Body of pancreas (tissue), 4 donors: ENCODE measurements at regions not wholly inside any gene's neighbourhood (a gene's known extent, or its start where the extent isn't known, plus 50 kb on each side); places are given as distances from the start of the nearest gene placed in this dataset.

Experiments used
- POLR2A ChIP-seq, 3 donors: fragments of 450-650 bp; IDR thresholded peaks; one replicate each; pipeline ENCODE4 v1.6.1; 2016; ENCODE audit warnings: antibody characterized with exemption in 3 of 3, mild to moderate bottlenecking in 2 of 3
- TF ChIP-seq, protein P1 (sequence below), 7 experiments: fragments of 450-650 bp in 4 of 7; fragments of 200-600 bp in 3 of 7; sonication (generic) in 3 of 7; IDR thresholded peaks; one replicate each; pipeline ENCODE4 v1.5.1; 2016 to 2019; ENCODE audit warnings: antibody characterized with exemption in 7 of 7

DNA sequence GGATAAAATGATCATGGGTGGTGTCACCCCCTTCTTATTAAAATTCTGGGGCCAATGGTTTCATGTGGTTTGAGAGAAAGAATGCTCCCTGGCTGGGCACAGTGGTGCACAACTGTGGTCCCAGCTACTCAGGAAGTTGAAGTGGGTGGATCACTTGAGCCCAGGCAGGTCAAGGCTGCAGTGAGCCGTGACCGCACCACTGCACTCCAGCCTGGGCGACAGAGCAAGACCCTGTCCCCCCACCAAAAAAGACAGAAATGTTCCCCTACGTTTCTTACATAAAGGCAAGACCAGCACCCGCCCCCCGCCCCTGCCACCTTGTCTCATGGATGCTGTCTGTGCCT is 53.0 kb upstream of the ID2 start:
- TF ChIP-seq, protein P1, sequence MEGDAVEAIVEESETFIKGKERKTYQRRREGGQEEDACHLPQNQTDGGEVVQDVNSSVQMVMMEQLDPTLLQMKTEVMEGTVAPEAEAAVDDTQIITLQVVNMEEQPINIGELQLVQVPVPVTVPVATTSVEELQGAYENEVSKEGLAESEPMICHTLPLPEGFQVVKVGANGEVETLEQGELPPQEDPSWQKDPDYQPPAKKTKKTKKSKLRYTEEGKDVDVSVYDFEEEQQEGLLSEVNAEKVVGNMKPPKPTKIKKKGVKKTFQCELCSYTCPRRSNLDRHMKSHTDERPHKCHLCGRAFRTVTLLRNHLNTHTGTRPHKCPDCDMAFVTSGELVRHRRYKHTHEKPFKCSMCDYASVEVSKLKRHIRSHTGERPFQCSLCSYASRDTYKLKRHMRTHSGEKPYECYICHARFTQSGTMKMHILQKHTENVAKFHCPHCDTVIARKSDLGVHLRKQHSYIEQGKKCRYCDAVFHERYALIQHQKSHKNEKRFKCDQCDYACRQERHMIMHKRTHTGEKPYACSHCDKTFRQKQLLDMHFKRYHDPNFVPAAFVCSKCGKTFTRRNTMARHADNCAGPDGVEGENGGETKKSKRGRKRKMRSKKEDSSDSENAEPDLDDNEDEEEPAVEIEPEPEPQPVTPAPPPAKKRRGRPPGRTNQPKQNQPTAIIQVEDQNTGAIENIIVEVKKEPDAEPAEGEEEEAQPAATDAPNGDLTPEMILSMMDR (IDR thresholded peaks at IDR 0.05), result no peak
- TF ChIP-seq POLR2A (IDR thresholded peaks at IDR 0.05), result no peak
